ENCODE measurements at regions not wholly inside any gene's neighbourhood (a gene's known extent, or its start where the extent isn't known, plus 50 kb on each side); places are given as distances from the start of the nearest gene placed in this dataset.

- DNase-seq, result no peak
These were observed 105.8 kb downstream of the LACC1 start for GRCh38 chr13:43985422-43986072.

- DNase-seq, result no peak
These were observed 106.8 kb downstream of the LACC1 start for GRCh38 chr13:43986421-43986981.

GRCh38 chr13:43988302-43988701 is 108.6 kb downstream of the LACC1 start:
- DNase-seq, result no peak

GRCh38 chr13:43990021-43990420 is 110.3 kb downstream of the LACC1 start:
- no peak for DNase-seq

- DNase-seq, result no peak
These were observed 111.1 kb downstream of the LACC1 start for GRCh38 chr13:43990829-43991228.

- DNase-seq, result no peak
These were observed 112.1 kb downstream of the LACC1 start for GRCh38 chr13:43991773-43992201.

- no peak for DNase-seq
These were observed 112.5 kb downstream of the LACC1 start for GRCh38 chr13:43992211-43992610.

GRCh38 chr13:43994999-43995859 is 115.5 kb downstream of the LACC1 start:
- DNase-seq, result no peak

GRCh38 chr13:43996221-43996620 is 116.5 kb downstream of the LACC1 start:
- DNase-seq, result no peak

- no peak for DNase-seq
These were observed 123.8 kb downstream of the LACC1 start for GRCh38 chr13:44003481-44003880.

GRCh38 chr13:44004878-44005277 is 125.2 kb downstream of the LACC1 start:
- DNase-seq, result no peak

GRCh38 chr13:44007451-44007850 is 127.7 kb downstream of the LACC1 start:
- no peak for DNase-seq

- DNase-seq, result no peak
These were observed 131.3 kb downstream of the LACC1 start for GRCh38 chr13:44011036-44011435.

GRCh38 chr13:44012910-44013757 is 133.4 kb downstream of the LACC1 start:
- DNase-seq, result no peak

GRCh38 chr13:44013758-44014291 is 134.1 kb downstream of the LACC1 start:
- DNase-seq, result no peak

GRCh38 chr13:44014501-44014900 is 134.8 kb downstream of the LACC1 start:
- no peak for DNase-seq

- DNase-seq, result no peak
These were observed 135.4 kb downstream of the LACC1 start for GRCh38 chr13:44015118-44015517.

GRCh38 chr13:44015811-44016210 is 136.1 kb downstream of the LACC1 start:
- DNase-seq, result no peak

GRCh38 chr13:44017756-44018309 is 138.1 kb downstream of the LACC1 start:
- DNase-seq, result no peak

GRCh38 chr13:44019651-44020050 is 139.9 kb downstream of the LACC1 start:
- DNase-seq, result no peak

- no peak for DNase-seq
These were observed 141.7 kb downstream of the LACC1 start for GRCh38 chr13:44021422-44021821.

- no peak for DNase-seq
These were observed 142.5 kb downstream of the LACC1 start for GRCh38 chr13:44022196-44022595.
